EL (cell line): ENCODE measurements at regions not wholly inside any gene's neighbourhood (a gene's known extent, or its start where the extent isn't known, plus 50 kb on each side); places are given as distances from the start of the nearest gene placed in this dataset.
A peak's percentile ranks its signal among the peaks of the same experiment; 100 is the strongest.
"Not testable (repeated sequence)": the region's sequence is repeated elsewhere in the genome, so short reads cannot be mapped to it uniquely, and the experiment has no call there.

Experiments
- DNase-seq: peaks from one replicate; pipeline ENCODE4 v3.0.0-alpha.2; 2016

- DNase-seq, result no peak
These were observed 94.2 kb upstream of the ABCB5 start for GRCh38 chr7:20521243-20521642.

- no peak for DNase-seq
These were observed 86.2 kb upstream of the ABCB5 start for GRCh38 chr7:20529260-20529659.

- DNase-seq, result no peak
These were observed 82.6 kb upstream of the ABCB5 start for GRCh38 chr7:20532890-20533289.

- no peak for DNase-seq
These were observed 80.9 kb upstream of the ABCB5 start for GRCh38 chr7:20534543-20534942.

GRCh38 chr7:20535541-20535940 is 79.9 kb upstream of the ABCB5 start:
- no peak for DNase-seq

- peak; percentile 15 for DNase-seq
These were observed 76.3 kb upstream of the ABCB5 start for GRCh38 chr7:20539201-20539600.

GRCh38 chr7:20541608-20542349 is 73.7 kb upstream of the ABCB5 start:
- DNase-seq, result no peak

GRCh38 chr7:20542594-20542993 is 72.9 kb upstream of the ABCB5 start:
- DNase-seq, result no peak

GRCh38 chr7:20543500-20543899 is 72.0 kb upstream of the ABCB5 start:
- DNase-seq, result no peak

- no peak for DNase-seq
These were observed 70.5 kb upstream of the ABCB5 start for GRCh38 chr7:20545016-20545415.

GRCh38 chr7:20546958-20547357 is 68.5 kb upstream of the ABCB5 start:
- not testable (repeated sequence) for DNase-seq

GRCh38 chr7:20554072-20554471 is 61.4 kb upstream of the ABCB5 start:
- no peak for DNase-seq

GRCh38 chr7:20556091-20556490 is 59.4 kb upstream of the ABCB5 start:
- DNase-seq, result no peak

GRCh38 chr7:20557116-20557515 is 58.4 kb upstream of the ABCB5 start:
- DNase-seq, result no peak

GRCh38 chr7:20558963-20559716 is 56.3 kb upstream of the ABCB5 start:
- DNase-seq, result no peak

GRCh38 chr7:20559883-20560282 is 55.6 kb upstream of the ABCB5 start:
- no peak for DNase-seq

GRCh38 chr7:20560325-20561180 is 54.9 kb upstream of the ABCB5 start:
- DNase-seq, result no peak

- DNase-seq, result no peak
These were observed 54.0 kb upstream of the ABCB5 start for GRCh38 chr7:20561466-20561865.

GRCh38 chr7:20561908-20562307 is 53.6 kb upstream of the ABCB5 start:
- no peak for DNase-seq

- DNase-seq, result peak; percentile 6
These were observed 53.0 kb upstream of the ABCB5 start for GRCh38 chr7:20562461-20562860.
